Astrocyte (in vitro differentiated cells and primary cell): ENCODE measurements at regions not wholly inside any gene's neighbourhood (a gene's known extent, or its start where the extent isn't known, plus 50 kb on each side); places are given as distances from the start of the nearest gene placed in this dataset.

Experiments used
- DNase-seq: peaks from one replicate; pipeline ENCODE4 v3.0.0-alpha.2; 2010; ENCODE audit warnings: low read depth
- FAIRE-seq: peaks from 2 replicates; lab custom pipeline; 2011; peaks lifted over from hg19 to GRCh38; lab: Jason Lieb, UNC
- H2AFZ ChIP-seq: 2 replicates; pipeline ENCODE4 v1.6.0; 2012; ENCODE audit warnings: low read depth, low read length, inconsistent platforms
- H3K27ac ChIP-seq: 2 replicates; pipeline ENCODE4 v1.5.1; 2011; ENCODE audit warnings: low read depth, low read length, inconsistent platforms
- H3K27me3 ChIP-seq: 2 replicates; pipeline ENCODE4 v1.6.0; 2011; ENCODE audit warnings: low read length, inconsistent platforms; ENCODE audit not compliant: insufficient read depth
- H3K36me3 ChIP-seq: 2 replicates; pipeline ENCODE4 v1.5.1; 2011; ENCODE audit warnings: low read length, inconsistent platforms; ENCODE audit not compliant: insufficient read depth
- H3K4me1 ChIP-seq: 2 replicates; pipeline ENCODE4 v1.5.1; 2011; ENCODE audit warnings: low read length, inconsistent platforms; ENCODE audit not compliant: insufficient read depth
- H3K4me2 ChIP-seq: 2 replicates; pipeline ENCODE4 v1.6.0; 2012; ENCODE audit warnings: low read length, inconsistent platforms
- H3K4me3 ChIP-seq: 2 replicates; pipeline ENCODE4 v1.5.1; 2011; ENCODE audit warnings: low read depth, mild to moderate bottlenecking, low read length, inconsistent platforms; ENCODE audit not compliant: insufficient read depth
- H3K79me2 ChIP-seq: 2 replicates; pipeline ENCODE4 v1.6.0; 2012; ENCODE audit warnings: mild to moderate bottlenecking, low read length, inconsistent platforms; ENCODE audit not compliant: insufficient read depth
- H3K9ac ChIP-seq: 2 replicates; pipeline ENCODE4 v1.6.0; 2012; ENCODE audit warnings: mild to moderate bottlenecking, low read length, inconsistent platforms
- H3K9me3 ChIP-seq: 2 replicates; pipeline ENCODE4 v1.5.1; 2012; ENCODE audit warnings: low read depth, mild to moderate bottlenecking, low read length, inconsistent platforms; ENCODE audit not compliant: insufficient read depth
- H4K20me1 ChIP-seq: 2 replicates; pipeline ENCODE4 v1.6.0; 2012; ENCODE audit warnings: low read length, inconsistent platforms; ENCODE audit not compliant: insufficient read depth
- H3K27ac Mint-ChIP-seq: one replicate; pipeline ENCODE4 v1.8.0; 2021; ENCODE audit warnings: mild to moderate bottlenecking, mixed read lengths; ENCODE audit not compliant: unreplicated experiment
- H3K27me3 Mint-ChIP-seq: one replicate; pipeline ENCODE4 v1.8.0; 2021; ENCODE audit warnings: low read depth, mixed read lengths; ENCODE audit not compliant: unreplicated experiment
- H3K36me3 Mint-ChIP-seq: one replicate; pipeline ENCODE4 v1.8.0; 2021; ENCODE audit warnings: low read depth, mixed read lengths; ENCODE audit not compliant: unreplicated experiment
- H3K4me1 Mint-ChIP-seq: one replicate; pipeline ENCODE4 v1.8.0; 2021; ENCODE audit warnings: low read depth, mixed read lengths; ENCODE audit not compliant: unreplicated experiment
- H3K4me3 Mint-ChIP-seq: one replicate; pipeline ENCODE4 v1.8.0; 2021; ENCODE audit warnings: mild to moderate bottlenecking, moderate library complexity, mixed read lengths; ENCODE audit not compliant: unreplicated experiment
- H3K9me3 Mint-ChIP-seq: one replicate; pipeline ENCODE4 v1.8.0; 2021; ENCODE audit warnings: mild to moderate bottlenecking, mixed read lengths; ENCODE audit not compliant: unreplicated experiment
- CTCF ChIP-seq: IDR thresholded peaks from 2 replicates; pipeline ENCODE4 v1.5.1; 2011; ENCODE audit warnings: low read depth, mild to moderate bottlenecking, inconsistent platforms, low read length, moderate library complexity; ENCODE audit not compliant: insufficient read depth
- EZH2 ChIP-seq: IDR thresholded peaks from 2 replicates; pipeline ENCODE4 v1.6.1; 2012; ENCODE audit warnings: mild to moderate bottlenecking, low read length, inconsistent platforms; ENCODE audit not compliant: insufficient read depth

- no peak overlapping the region for H2AFZ ChIP-seq
- H3K4me1 Mint-ChIP-seq, result peaks cover 14% of the 10 kb centered on the region
- no peaks in the 10 kb centered on the region for H3K9me3 ChIP-seq
- H3K79me2 ChIP-seq, result no peaks in the 10 kb centered on the region
- no peak overlapping the region for H3K9ac ChIP-seq
- no peak overlapping the region for H3K27ac Mint-ChIP-seq
- H3K36me3 ChIP-seq, result no peaks in the 10 kb centered on the region
- no peak overlapping the region for H3K4me2 ChIP-seq
- no peak for DNase-seq
- peaks cover 2% of the 10 kb centered on the region for H3K9me3 Mint-ChIP-seq
- no peak overlapping the region for H3K27ac ChIP-seq
- H3K4me3 Mint-ChIP-seq, result no peak overlapping the region
- H3K4me1 ChIP-seq, result peaks cover 15% of the 10 kb centered on the region
- TF ChIP-seq EZH2 (no peak), CTCF (no peak)
- no peaks in the 10 kb centered on the region for H3K36me3 Mint-ChIP-seq
- H3K4me3 ChIP-seq, result no peak overlapping the region
- FAIRE-seq, result no peak
- H4K20me1 ChIP-seq, result no peaks in the 10 kb centered on the region
- H3K27me3 ChIP-seq, result no peaks in the 10 kb centered on the region
- peaks cover 8% of the 10 kb centered on the region for H3K27me3 Mint-ChIP-seq
These were observed 121.6 kb downstream of the ARL4C start for GRCh38 chr2:234375176-234375880.

GRCh38 chr2:234374736-234375135, 122.1 kb downstream of the ARL4C start:
- H3K27me3 Mint-ChIP-seq, result peaks cover 8% of the 10 kb centered on the region
- H3K9ac ChIP-seq, result no peak overlapping the region
- no peak overlapping the region for H3K4me3 ChIP-seq
- H3K4me1 ChIP-seq, result peaks cover 15% of the 10 kb centered on the region
- H3K27ac Mint-ChIP-seq, result no peak overlapping the region
- FAIRE-seq (no peak), DNase-seq (no peak)
- peaks cover 2% of the 10 kb centered on the region for H3K9me3 Mint-ChIP-seq
- no peaks in the 10 kb centered on the region for H3K9me3 ChIP-seq
- H3K4me1 Mint-ChIP-seq, result peaks cover 14% of the 10 kb centered on the region
- H3K36me3 ChIP-seq, result no peaks in the 10 kb centered on the region
- H3K4me2 ChIP-seq, result no peak overlapping the region
- no peaks in the 10 kb centered on the region for H3K36me3 Mint-ChIP-seq
- H3K79me2 ChIP-seq, result no peaks in the 10 kb centered on the region
- no peak overlapping the region for H3K4me3 Mint-ChIP-seq
- no peaks in the 10 kb centered on the region for H4K20me1 ChIP-seq
- H3K27me3 ChIP-seq, result no peaks in the 10 kb centered on the region
- no peak overlapping the region for H2AFZ ChIP-seq
- TF ChIP-seq EZH2 (no peak), CTCF (no peak)
- no peak overlapping the region for H3K27ac ChIP-seq

- DNase-seq, result no peak
- H3K4me3 ChIP-seq, result no peak overlapping the region
- peaks cover 15% of the 10 kb centered on the region for H3K4me1 ChIP-seq
- H3K27ac ChIP-seq, result no peak overlapping the region
- no peak for FAIRE-seq
- no peak overlapping the region for H2AFZ ChIP-seq
- no peaks in the 10 kb centered on the region for H4K20me1 ChIP-seq
- no peak overlapping the region for H3K9ac ChIP-seq
- TF ChIP-seq CTCF, result no peak
- no peak for TF ChIP-seq EZH2
- H3K79me2 ChIP-seq, result no peaks in the 10 kb centered on the region
- no peaks in the 10 kb centered on the region for H3K36me3 Mint-ChIP-seq
- H3K27me3 Mint-ChIP-seq, result peaks cover 8% of the 10 kb centered on the region
- H3K36me3 ChIP-seq, result no peaks in the 10 kb centered on the region
- peaks cover 2% of the 10 kb centered on the region for H3K9me3 Mint-ChIP-seq
- peaks cover 15% of the 10 kb centered on the region for H3K4me1 Mint-ChIP-seq
- no peak overlapping the region for H3K27ac Mint-ChIP-seq
- H3K4me3 Mint-ChIP-seq, result no peak overlapping the region
- H3K4me2 ChIP-seq, result no peak overlapping the region
- no peaks in the 10 kb centered on the region for H3K9me3 ChIP-seq
- no peaks in the 10 kb centered on the region for H3K27me3 ChIP-seq
These were observed 122.8 kb downstream of the ARL4C start for GRCh38 chr2:234374150-234374508.
